ENCODE measurements at regions not wholly inside any gene's neighbourhood (a gene's known extent, or its start where the extent isn't known, plus 50 kb on each side); places are given as distances from the start of the nearest gene placed in this dataset.

DNA sequence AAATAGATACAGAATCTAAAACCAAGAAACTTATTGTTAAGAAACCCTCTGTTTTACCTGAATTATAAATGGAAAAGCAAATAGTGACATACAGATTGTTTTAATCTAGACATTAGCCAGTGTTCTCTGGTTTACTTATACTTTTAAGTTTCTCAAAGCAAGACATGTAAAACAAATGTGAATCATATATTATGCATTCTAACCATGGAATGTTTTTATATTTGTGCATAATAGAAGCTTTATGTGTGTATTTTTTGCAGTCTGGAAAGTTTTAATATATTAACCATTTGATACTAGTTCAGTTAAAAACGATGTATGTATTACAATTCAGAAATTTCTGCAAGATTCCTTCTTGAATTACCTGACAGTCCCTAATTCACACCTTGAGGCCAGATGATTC lies 150.6 kb upstream of the TMEM72 start:
- TF ChIP-seq, protein P1, sequence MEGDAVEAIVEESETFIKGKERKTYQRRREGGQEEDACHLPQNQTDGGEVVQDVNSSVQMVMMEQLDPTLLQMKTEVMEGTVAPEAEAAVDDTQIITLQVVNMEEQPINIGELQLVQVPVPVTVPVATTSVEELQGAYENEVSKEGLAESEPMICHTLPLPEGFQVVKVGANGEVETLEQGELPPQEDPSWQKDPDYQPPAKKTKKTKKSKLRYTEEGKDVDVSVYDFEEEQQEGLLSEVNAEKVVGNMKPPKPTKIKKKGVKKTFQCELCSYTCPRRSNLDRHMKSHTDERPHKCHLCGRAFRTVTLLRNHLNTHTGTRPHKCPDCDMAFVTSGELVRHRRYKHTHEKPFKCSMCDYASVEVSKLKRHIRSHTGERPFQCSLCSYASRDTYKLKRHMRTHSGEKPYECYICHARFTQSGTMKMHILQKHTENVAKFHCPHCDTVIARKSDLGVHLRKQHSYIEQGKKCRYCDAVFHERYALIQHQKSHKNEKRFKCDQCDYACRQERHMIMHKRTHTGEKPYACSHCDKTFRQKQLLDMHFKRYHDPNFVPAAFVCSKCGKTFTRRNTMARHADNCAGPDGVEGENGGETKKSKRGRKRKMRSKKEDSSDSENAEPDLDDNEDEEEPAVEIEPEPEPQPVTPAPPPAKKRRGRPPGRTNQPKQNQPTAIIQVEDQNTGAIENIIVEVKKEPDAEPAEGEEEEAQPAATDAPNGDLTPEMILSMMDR (IDR thresholded peaks at IDR 0.05): no peak
- TF ChIP-seq TEAD4 (CRISPR knock-in tag; IDR thresholded peaks at IDR 0.05) (no peak), NFATC4 (CRISPR knock-in tag; IDR thresholded peaks at IDR 0.05) (no peak), JUN (CRISPR knock-in tag; IDR thresholded peaks at IDR 0.05) (no peak), MAX (CRISPR knock-in tag; IDR thresholded peaks at IDR 0.05) (no peak), CREM (CRISPR knock-in tag; IDR thresholded peaks at IDR 0.05) (no peak), USF2 (CRISPR knock-in tag; IDR thresholded peaks at IDR 0.05) (no peak), ESRRA (CRISPR knock-in tag; IDR thresholded peaks at IDR 0.05; ENCODE audit: borderline replicate concordance) (no peak), ZNF138 (CRISPR knock-in tag; conservative IDR thresholded peaks at IDR 0.05) (no peak), NR1H2 (CRISPR knock-in tag; IDR thresholded peaks at IDR 0.05) (no peak), ZNF671 (CRISPR knock-in tag; IDR thresholded peaks at IDR 0.05) (no peak), MLX (CRISPR knock-in tag; IDR thresholded peaks at IDR 0.05) (no peak), ELF4 (CRISPR knock-in tag; IDR thresholded peaks at IDR 0.05; ENCODE audit: low read depth) (no peak)
- TF ChIP-seq, protein P2, sequence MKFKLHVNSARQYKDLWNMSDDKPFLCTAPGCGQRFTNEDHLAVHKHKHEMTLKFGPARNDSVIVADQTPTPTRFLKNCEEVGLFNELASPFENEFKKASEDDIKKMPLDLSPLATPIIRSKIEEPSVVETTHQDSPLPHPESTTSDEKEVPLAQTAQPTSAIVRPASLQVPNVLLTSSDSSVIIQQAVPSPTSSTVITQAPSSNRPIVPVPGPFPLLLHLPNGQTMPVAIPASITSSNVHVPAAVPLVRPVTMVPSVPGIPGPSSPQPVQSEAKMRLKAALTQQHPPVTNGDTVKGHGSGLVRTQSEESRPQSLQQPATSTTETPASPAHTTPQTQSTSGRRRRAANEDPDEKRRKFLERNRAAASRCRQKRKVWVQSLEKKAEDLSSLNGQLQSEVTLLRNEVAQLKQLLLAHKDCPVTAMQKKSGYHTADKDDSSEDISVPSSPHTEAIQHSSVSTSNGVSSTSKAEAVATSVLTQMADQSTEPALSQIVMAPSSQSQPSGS (CRISPR knock-in tag; IDR thresholded peaks at IDR 0.05; ENCODE audit: borderline replicate concordance, low read depth): no peak
